ENCODE measurements at regions not wholly inside any gene's neighbourhood (a gene's known extent, or its start where the extent isn't known, plus 50 kb on each side); places are given as distances from the start of the nearest gene placed in this dataset.

DNA sequence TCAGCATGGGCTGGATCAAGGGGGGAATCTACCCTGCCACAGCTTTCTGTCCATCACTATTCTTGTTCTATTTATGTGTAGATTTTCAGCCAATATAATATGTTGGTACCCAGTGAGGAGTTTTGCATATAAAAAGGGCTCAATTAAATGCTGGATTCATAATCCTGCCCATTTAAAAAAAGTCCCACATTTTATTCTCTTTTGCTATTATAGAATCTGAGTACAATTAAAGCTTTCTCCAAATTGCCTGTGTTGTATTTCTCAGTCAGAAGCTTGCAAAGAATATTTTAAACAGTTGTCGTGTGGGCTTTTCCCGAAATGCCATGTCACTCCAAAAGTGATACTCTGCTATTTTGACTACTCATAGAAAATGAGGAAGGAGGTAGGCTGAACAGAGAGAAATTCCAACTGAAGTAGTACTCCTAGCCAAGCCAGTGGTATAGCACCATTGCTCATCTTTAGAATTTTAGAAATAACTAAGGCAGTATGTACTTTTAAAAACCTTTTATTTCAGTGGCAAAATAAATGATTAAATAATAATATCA lies 108.3 kb upstream of the HDAC9 start:
- no peak for DNase-seq
- Mint-ChIP-seq H3K27ac (ENCODE audit: unreplicated experiment) (peak overlapping the region; percentile 3), H3K36me3 (ENCODE audit: unreplicated experiment) (no peaks in the 10 kb centered on the region), H3K27me3 (ENCODE audit: unreplicated experiment) (no peaks in the 10 kb centered on the region), H3K4me3 (ENCODE audit: unreplicated experiment) (peak overlapping the region; percentile 43), H3K9me3 (ENCODE audit: unreplicated experiment) (no peaks in the 10 kb centered on the region), H3K4me1 (ENCODE audit: low read depth, unreplicated experiment) (peaks cover 23% of the 10 kb centered on the region)
- TF ChIP-seq, protein P1, sequence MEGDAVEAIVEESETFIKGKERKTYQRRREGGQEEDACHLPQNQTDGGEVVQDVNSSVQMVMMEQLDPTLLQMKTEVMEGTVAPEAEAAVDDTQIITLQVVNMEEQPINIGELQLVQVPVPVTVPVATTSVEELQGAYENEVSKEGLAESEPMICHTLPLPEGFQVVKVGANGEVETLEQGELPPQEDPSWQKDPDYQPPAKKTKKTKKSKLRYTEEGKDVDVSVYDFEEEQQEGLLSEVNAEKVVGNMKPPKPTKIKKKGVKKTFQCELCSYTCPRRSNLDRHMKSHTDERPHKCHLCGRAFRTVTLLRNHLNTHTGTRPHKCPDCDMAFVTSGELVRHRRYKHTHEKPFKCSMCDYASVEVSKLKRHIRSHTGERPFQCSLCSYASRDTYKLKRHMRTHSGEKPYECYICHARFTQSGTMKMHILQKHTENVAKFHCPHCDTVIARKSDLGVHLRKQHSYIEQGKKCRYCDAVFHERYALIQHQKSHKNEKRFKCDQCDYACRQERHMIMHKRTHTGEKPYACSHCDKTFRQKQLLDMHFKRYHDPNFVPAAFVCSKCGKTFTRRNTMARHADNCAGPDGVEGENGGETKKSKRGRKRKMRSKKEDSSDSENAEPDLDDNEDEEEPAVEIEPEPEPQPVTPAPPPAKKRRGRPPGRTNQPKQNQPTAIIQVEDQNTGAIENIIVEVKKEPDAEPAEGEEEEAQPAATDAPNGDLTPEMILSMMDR (IDR thresholded peaks at IDR 0.05; ENCODE audit: partially characterized antibody, unreplicated experiment): no peak

DNA sequence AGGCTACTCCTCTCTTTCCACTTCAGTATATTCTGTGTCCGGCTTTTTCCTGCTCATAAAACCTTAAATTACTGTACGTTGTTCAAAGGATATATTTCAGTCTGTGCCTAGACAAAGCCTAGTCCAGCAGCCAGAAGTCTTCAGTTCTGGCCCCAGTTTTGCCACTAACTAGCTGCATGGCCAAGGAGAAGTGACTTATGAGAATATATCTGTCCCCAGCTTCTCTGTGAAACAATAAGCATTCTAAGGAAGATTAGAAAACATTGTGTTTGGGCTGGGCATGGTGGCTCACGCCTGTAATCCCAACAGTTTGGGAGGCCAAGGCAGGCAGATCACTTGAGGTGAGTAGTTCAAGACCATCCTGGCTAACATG lies 105.0 kb upstream of the HDAC9 start:
- TF ChIP-seq, protein P1 (IDR thresholded peaks at IDR 0.05; ENCODE audit: partially characterized antibody, unreplicated experiment): no peak
- peaks cover 2% of the 10 kb centered on the region for H3K27me3 Mint-ChIP-seq (ENCODE audit: unreplicated experiment)
- H3K9me3 Mint-ChIP-seq (ENCODE audit: unreplicated experiment): no peaks in the 10 kb centered on the region
- H3K4me3 Mint-ChIP-seq (ENCODE audit: unreplicated experiment): no peak overlapping the region
- H3K4me1 Mint-ChIP-seq (ENCODE audit: low read depth, unreplicated experiment): peaks cover 18% of the 10 kb centered on the region
- H3K27ac Mint-ChIP-seq (ENCODE audit: unreplicated experiment): no peak overlapping the region
- DNase-seq: no peak
- H3K36me3 Mint-ChIP-seq (ENCODE audit: unreplicated experiment): no peaks in the 10 kb centered on the region

DNA sequence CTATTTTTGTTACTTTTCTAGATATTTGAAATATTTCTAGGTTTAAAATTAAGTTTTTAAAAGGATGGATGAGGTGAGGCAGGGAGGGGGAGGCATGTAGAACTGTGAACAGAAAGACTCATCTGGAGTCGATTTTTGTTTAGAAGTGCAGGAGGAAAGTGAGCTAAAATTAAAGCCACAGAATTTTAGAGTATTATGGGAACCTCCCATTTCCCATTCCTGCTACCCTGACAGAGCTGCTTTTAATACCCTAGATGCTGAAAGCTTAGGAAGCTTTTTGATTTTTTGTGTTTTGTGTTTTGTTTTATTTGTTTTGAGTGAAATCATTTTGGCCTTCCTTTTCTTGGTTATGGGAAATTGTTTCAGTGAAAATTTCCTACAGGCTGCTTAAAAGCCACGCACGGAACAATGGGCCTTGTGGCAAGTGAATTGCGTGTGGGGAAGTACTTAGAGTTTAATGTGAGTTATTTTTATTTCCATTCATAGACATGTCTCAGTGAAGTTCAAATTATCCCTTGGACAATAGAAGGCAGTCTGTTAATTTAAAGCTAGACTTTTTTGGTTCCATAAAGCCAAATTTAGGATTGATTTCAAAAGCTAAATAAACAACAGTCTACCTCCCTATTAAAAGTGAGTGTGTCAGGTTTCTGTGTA lies 102.0 kb upstream of the HDAC9 start:
- TF ChIP-seq, protein P1 (IDR thresholded peaks at IDR 0.05; ENCODE audit: partially characterized antibody, unreplicated experiment): no peak
- peaks cover 2% of the 10 kb centered on the region for H3K27me3 Mint-ChIP-seq (ENCODE audit: unreplicated experiment)
- no peak for DNase-seq
- peaks cover 5% of the 10 kb centered on the region for H3K4me1 Mint-ChIP-seq (ENCODE audit: low read depth, unreplicated experiment)
- no peaks in the 10 kb centered on the region for H3K9me3 Mint-ChIP-seq (ENCODE audit: unreplicated experiment)
- no peaks in the 10 kb centered on the region for H3K36me3 Mint-ChIP-seq (ENCODE audit: unreplicated experiment)
- H3K27ac Mint-ChIP-seq (ENCODE audit: unreplicated experiment): no peak overlapping the region
- no peak overlapping the region for H3K4me3 Mint-ChIP-seq (ENCODE audit: unreplicated experiment)

- H3K36me3 Mint-ChIP-seq (ENCODE audit: unreplicated experiment): no peaks in the 10 kb centered on the region
- peaks cover 2% of the 10 kb centered on the region for H3K27me3 Mint-ChIP-seq (ENCODE audit: unreplicated experiment)
- TF ChIP-seq, protein P1 (IDR thresholded peaks at IDR 0.05; ENCODE audit: partially characterized antibody, unreplicated experiment): no peak
- no peak overlapping the region for H3K4me3 Mint-ChIP-seq (ENCODE audit: unreplicated experiment)
- DNase-seq: no peak
- no peak overlapping the region for H3K27ac Mint-ChIP-seq (ENCODE audit: unreplicated experiment)
- H3K9me3 Mint-ChIP-seq (ENCODE audit: unreplicated experiment): no peaks in the 10 kb centered on the region
- peaks cover 5% of the 10 kb centered on the region for H3K4me1 Mint-ChIP-seq (ENCODE audit: low read depth, unreplicated experiment)
Observed at GRCh38 chr7:18395868-18396267, 99.7 kb upstream of the HDAC9 start.

- Mint-ChIP-seq H3K36me3 (ENCODE audit: unreplicated experiment) (no peaks in the 10 kb centered on the region), H3K9me3 (ENCODE audit: unreplicated experiment) (no peaks in the 10 kb centered on the region), H3K27me3 (ENCODE audit: unreplicated experiment) (peaks cover 2% of the 10 kb centered on the region), H3K27ac (ENCODE audit: unreplicated experiment) (no peak overlapping the region), H3K4me1 (ENCODE audit: low read depth, unreplicated experiment) (peaks cover 5% of the 10 kb centered on the region), H3K4me3 (ENCODE audit: unreplicated experiment) (no peak overlapping the region)
- TF ChIP-seq, protein P1 (IDR thresholded peaks at IDR 0.05; ENCODE audit: partially characterized antibody, unreplicated experiment): no peak
- DNase-seq: no peak
Observed at GRCh38 chr7:18396953-18397352, 98.6 kb upstream of the HDAC9 start.

Measured in glutamatergic neuron (in vitro differentiated cells).